ENCODE measurements at regions not wholly inside any gene's neighbourhood (a gene's known extent, or its start where the extent isn't known, plus 50 kb on each side); places are given as distances from the start of the nearest gene placed in this dataset.
A peak's percentile ranks its signal among the peaks of the same experiment; 100 is the strongest.

DNA sequence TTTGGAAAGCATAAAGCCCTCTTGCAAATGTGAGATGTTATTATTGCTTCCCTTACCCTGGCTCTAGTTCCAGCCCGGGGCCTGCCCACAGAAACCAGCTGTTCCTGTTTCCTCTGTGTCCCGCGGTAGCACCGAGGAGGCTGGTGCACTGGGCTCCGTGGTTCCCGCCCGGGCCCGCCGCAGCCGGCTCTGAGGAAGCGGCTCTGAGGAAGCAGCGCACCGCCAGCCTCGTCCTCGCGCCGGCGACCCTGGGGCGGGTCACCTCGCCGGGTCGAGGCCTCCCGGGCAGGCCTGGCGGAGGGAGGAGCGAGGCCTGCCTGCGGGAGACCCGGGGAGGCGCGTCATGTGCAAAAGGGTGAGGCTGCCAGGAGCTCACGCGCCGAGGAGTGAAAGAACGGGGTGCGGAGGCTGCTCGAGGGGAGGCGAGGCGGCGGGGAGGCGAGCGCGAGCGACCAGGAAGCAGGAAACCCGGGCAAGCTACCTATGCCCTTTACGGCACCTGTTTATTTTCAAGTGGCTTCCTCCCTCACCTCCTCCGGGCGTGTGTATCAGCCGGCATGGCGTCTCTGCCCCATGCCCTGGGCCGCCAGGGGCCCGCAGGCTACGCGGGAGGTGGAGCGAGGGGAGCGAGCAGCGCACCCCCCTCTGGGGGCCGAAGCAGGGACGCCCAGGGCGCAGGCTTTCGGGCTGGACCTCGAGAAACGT is 61.3 kb upstream of the MEGF10 start:
- intact Hi-C loops (cut with DNase I; ENCODE audit: low total_unique reads): no loop called here
- TF ChIP-seq POLR2A (IDR thresholded peaks at IDR 0.05): no peak
- TF ChIP-seq CTCF (IDR thresholded peaks at IDR 0.05): no peak
- peak; percentile 46 to 89 for DNase-seq (ENCODE audit: low spot score in 2 of 2)
- 0 to 1% methylated on average over 35 to 61 of the region's 61 CpGs for WGBS, 2 donors
- peak overlapping the region; percentile 43 for H3K4me3 ChIP-seq (ENCODE audit: low read depth, poor library complexity, severe bottlenecking)

DNA sequence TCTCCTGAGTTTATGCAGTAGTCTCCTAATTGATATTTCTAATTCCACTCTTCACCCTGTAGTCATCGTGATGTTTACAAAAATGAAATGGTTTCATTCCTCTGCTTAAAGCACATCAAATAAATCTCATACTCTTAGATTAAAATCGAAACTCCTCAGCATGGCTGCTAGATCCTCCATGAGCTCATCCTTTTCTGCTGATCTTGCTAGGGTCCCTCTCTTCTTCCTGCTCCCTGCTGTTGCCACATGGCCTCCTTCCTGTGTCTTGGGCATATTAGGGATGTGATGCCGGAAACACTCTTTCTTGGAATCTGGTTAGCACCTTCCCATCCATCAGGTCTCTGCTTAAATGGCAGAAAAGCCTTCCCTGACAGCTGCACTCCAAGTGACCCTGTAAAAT is 59.5 kb upstream of the MEGF10 start:
- no peak for DNase-seq (ENCODE audit: low spot score in 2 of 2)
- intact Hi-C loops (cut with DNase I; ENCODE audit: low total_unique reads): no loop called here
- no peak overlapping the region for H3K4me3 ChIP-seq (ENCODE audit: low read depth, poor library complexity, severe bottlenecking)
- 96 to 98% methylated on average over 3 of the region's 3 CpGs for WGBS, 2 donors
- TF ChIP-seq CTCF (IDR thresholded peaks at IDR 0.05) (no peak), POLR2A (IDR thresholded peaks at IDR 0.05) (no peak)

DNA sequence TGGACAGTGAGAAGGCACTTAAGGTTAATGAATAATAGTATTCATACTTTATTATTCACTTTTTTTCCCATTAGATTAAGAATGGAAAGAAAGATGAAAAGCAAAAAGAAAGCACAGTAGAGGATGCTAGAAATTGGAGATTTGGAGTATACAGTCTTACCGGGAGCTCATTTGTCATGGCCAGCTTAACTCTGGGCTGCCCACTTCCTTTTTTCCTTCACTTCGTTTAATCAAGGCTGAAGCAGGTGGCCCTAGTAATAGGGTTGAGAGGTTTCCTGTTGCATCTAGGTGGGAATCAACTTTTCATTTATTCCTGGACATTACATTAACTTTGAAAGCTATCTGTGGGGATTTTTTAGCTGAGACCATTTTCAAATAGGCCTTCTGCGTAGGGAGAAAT is 57.0 kb upstream of the MEGF10 start:
- intact Hi-C loops (cut with DNase I; ENCODE audit: low total_unique reads): no loop called here
- H3K4me3 ChIP-seq (ENCODE audit: low read depth, poor library complexity, severe bottlenecking): no peak overlapping the region
- DNase-seq (ENCODE audit: low spot score in 2 of 2): no peak
- WGBS, 2 donors: 88 to 89% methylated on average over 3 of the region's 3 CpGs
- TF ChIP-seq POLR2A (IDR thresholded peaks at IDR 0.05) (no peak), CTCF (IDR thresholded peaks at IDR 0.05) (no peak)

GRCh38 chr5:127235136-127235535 is 55.5 kb upstream of the MEGF10 start:
- WGBS, 2 donors: 86 to 88% methylated on average over 4 of the region's 4 CpGs
- no peak overlapping the region for H3K4me3 ChIP-seq (ENCODE audit: low read depth, poor library complexity, severe bottlenecking)
- no peak for TF ChIP-seq CTCF (IDR thresholded peaks at IDR 0.05)
- no peak for TF ChIP-seq POLR2A (IDR thresholded peaks at IDR 0.05)
- intact Hi-C loops (cut with DNase I; ENCODE audit: low total_unique reads): no loop called here
- no peak for DNase-seq (ENCODE audit: low spot score in 2 of 2)

DNA sequence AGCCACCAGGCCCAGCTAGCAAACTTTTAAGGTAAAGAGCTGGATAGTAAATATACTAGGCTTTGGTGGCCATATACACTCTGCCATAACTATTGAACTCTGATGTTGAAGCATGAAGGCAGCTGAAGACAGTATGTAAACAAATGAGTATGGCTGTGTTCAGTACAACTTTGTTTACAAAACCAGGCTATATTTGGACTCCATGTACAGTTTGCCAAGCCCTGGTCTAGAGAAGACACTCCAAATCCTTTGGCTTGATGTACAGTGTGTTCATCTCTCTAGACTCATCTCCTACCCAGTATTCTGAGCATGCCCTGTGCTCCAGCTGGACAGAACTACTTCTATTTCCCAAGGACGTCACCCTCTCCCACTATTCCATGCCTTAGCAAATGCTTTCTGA is 54.3 kb upstream of the MEGF10 start:
- TF ChIP-seq POLR2A (IDR thresholded peaks at IDR 0.05): no peak
- no peak for TF ChIP-seq CTCF (IDR thresholded peaks at IDR 0.05)
- no peak overlapping the region for H3K4me3 ChIP-seq (ENCODE audit: low read depth, poor library complexity, severe bottlenecking)
- intact Hi-C loops (cut with DNase I; ENCODE audit: low total_unique reads): no loop called here
- no peak for DNase-seq (ENCODE audit: low spot score in 2 of 2)
- 78 to 85% methylated on average over 1 of the region's 1 CpG for WGBS, 2 donors
